SU-DHL-6 (cell line): ENCODE measurements at regions not wholly inside any gene's neighbourhood (a gene's known extent, or its start where the extent isn't known, plus 50 kb on each side); places are given as distances from the start of the nearest gene placed in this dataset.

Source experiments
- H2AFZ ChIP-seq: fragments of 200-600 bp; sonication (generic); 2 replicates; pipeline ENCODE4 v1.6.1; 2014; ENCODE audit warnings: low read depth, mild to moderate bottlenecking, moderate library complexity, mixed read lengths, antibody characterized with exemption, low read length; ENCODE audit not compliant: severe bottlenecking
- H3F3A ChIP-seq: fragments of 200-600 bp; shearing (Covaris generic); 2 replicates; pipeline ENCODE4 v1.6.0; 2016; ENCODE audit warnings: antibody characterized with exemption, mild to moderate bottlenecking; ENCODE audit not compliant: insufficient read depth
- H3K27ac ChIP-seq: fragments of 200-600 bp; sonication (generic); 2 replicates; pipeline ENCODE4 v1.5.1; 2016; ENCODE audit warnings: low read depth, mild to moderate bottlenecking, low read length, moderate library complexity, mixed read lengths
- H3K27me3 ChIP-seq: fragments of 200-600 bp; sonication (generic), shearing (Covaris generic); 2 replicates; pipeline ENCODE4 v1.6.0; 2014; ENCODE audit warnings: mild to moderate bottlenecking, low read length
- H3K36me3 ChIP-seq: fragments of 200-600 bp; sonication (generic); 2 replicates; pipeline ENCODE4 v1.6.1; 2014; ENCODE audit warnings: mild to moderate bottlenecking, low read length, mixed read lengths
- H3K4me2 ChIP-seq: fragments of 300-600, 200-600 bp; shearing (Covaris generic), sonication (generic); 2 replicates; pipeline ENCODE4 v1.6.0; 2014; ENCODE audit warnings: low read length, low read depth, mild to moderate bottlenecking; ENCODE audit not compliant: poor library complexity, severe bottlenecking
- H3K4me3 ChIP-seq: fragments of 200-600 bp; sonication (generic); 2 replicates; pipeline ENCODE4 v1.5.1; 2014; ENCODE audit warnings: antibody characterized with exemption, low read length, mild to moderate bottlenecking, mixed read lengths; ENCODE audit not compliant: insufficient read depth, poor library complexity, severe bottlenecking
- H3K79me2 ChIP-seq: fragments of 200-600 bp; sonication (generic); 2 replicates; pipeline ENCODE4 v1.6.1; 2014; ENCODE audit warnings: mild to moderate bottlenecking, low read length, moderate library complexity; ENCODE audit not compliant: insufficient read depth
- H3K9ac ChIP-seq: fragments of 200-600 bp; sonication (generic); 2 replicates; pipeline ENCODE4 v1.7.0; 2014; ENCODE audit warnings: mild to moderate bottlenecking, low read length
- H3K9me2 ChIP-seq: fragments of 200-600 bp; sonication (generic); replicated peaks from 2 replicates; pipeline ENCODE4 v1.6.1; 2014; ENCODE audit warnings: low read length; ENCODE audit not compliant: insufficient read depth
- H3K9me3 ChIP-seq: fragments of 200-600 bp; sonication (generic); 2 replicates; pipeline ENCODE4 v1.6.1; 2014; ENCODE audit warnings: low read length, mixed read lengths; ENCODE audit not compliant: insufficient read depth
- H4K20me1 ChIP-seq: fragments of 200-600 bp; sonication (generic); 2 replicates; pipeline ENCODE4 v1.6.1; 2014; ENCODE audit warnings: low read depth, mild to moderate bottlenecking, antibody characterized with exemption, low read length, moderate library complexity, mixed read lengths
- CTCF ChIP-seq: fragments of 200-600 bp; sonication (generic); IDR thresholded peaks from one replicate; pipeline ENCODE4 v1.5.1; 2017; ENCODE audit warnings: antibody characterized with exemption, mild to moderate bottlenecking, low read length, moderate library complexity; ENCODE audit not compliant: insufficient read depth, poor library complexity, severe bottlenecking
- EZH2phosphoT487 ChIP-seq: fragments of 200-600 bp; sonication (generic), shearing (Covaris generic); conservative IDR thresholded peaks from 2 replicates; pipeline ENCODE4 v1.6.1; 2018; ENCODE audit warnings: mild to moderate bottlenecking, antibody characterized with exemption, low read length, moderate library complexity, mixed read lengths

DNA sequence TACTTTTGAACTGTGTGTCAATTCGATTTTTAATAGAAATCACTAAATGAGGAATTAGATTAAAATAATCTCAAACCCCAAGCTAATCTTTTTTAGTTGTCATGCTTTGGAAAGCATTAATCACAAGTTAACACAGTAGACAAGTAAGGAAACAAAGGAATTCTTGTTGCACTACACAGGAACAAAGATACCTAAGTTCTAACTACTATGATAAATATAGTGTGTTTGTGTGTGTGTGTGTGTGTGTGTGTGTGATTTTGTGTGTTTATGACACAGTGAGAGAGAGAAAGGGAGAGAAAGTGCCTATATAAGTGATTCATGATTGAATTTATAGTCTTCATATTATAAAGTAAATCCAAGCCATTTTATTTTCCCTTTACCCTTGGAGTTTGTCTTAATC lies 931.4 kb downstream of the PCDH7 start:
- TF ChIP-seq EZH2phosphoT487 = no peak
- TF ChIP-seq CTCF = no peak
- H2AFZ ChIP-seq = no peak overlapping the region
- H3F3A ChIP-seq = no peaks in the 10 kb centered on the region

DNA sequence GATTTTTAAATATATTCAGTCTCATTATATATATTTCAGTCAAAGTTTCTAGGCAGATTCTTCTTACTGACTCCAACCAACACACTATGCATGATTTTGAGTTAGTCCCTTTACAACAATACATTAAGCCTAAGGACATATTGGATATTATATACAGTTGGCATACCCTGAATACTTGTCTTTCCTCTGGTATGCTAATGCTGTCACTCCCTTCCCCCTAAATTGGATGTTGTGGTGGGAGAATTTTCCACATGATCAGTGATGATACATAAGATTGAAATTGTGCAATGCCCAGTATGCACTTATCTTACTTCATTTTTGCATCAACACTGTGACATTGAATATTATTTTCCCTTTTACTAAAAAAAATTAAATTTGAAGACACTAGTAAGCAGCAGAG lies 935.2 kb downstream of the PCDH7 start:
- Histone ChIP-seq H3K9ac (no peak overlapping the region), H4K20me1 (no peaks in the 10 kb centered on the region), H3K4me3 (no peak overlapping the region), H3K4me2 (no peak overlapping the region), H3F3A (no peaks in the 10 kb centered on the region), H2AFZ (no peak overlapping the region), H3K36me3 (peaks cover 4% of the 10 kb centered on the region; the same call in 1 of the 2 replicates), H3K9me2 (no peaks in the 10 kb centered on the region), H3K79me2 (no peaks in the 10 kb centered on the region), H3K27ac (no peak overlapping the region), H3K27me3 (no peaks in the 10 kb centered on the region), H3K9me3 (0 out of 2 replicates have a peak, but pooled peaks cover 8% of the 10 kb centered on the region)
- TF ChIP-seq CTCF (no peak), EZH2phosphoT487 (no peak)

More for the DNA sequence above, 931.4 kb downstream of the PCDH7 start:
- Histone ChIP-seq H3K36me3 (peaks cover 4% of the 10 kb centered on the region; the same call in 1 of the 2 replicates), H3K27me3 (no peaks in the 10 kb centered on the region), H3K9me3 (0 out of 2 replicates have a peak, but pooled peaks cover 8% of the 10 kb centered on the region), H3K4me2 (no peak overlapping the region), H3K9me2 (no peaks in the 10 kb centered on the region), H3K9ac (no peak overlapping the region), H3K79me2 (no peaks in the 10 kb centered on the region), H4K20me1 (no peaks in the 10 kb centered on the region), H3K4me3 (no peak overlapping the region), H3K27ac (no peak overlapping the region)

DNA sequence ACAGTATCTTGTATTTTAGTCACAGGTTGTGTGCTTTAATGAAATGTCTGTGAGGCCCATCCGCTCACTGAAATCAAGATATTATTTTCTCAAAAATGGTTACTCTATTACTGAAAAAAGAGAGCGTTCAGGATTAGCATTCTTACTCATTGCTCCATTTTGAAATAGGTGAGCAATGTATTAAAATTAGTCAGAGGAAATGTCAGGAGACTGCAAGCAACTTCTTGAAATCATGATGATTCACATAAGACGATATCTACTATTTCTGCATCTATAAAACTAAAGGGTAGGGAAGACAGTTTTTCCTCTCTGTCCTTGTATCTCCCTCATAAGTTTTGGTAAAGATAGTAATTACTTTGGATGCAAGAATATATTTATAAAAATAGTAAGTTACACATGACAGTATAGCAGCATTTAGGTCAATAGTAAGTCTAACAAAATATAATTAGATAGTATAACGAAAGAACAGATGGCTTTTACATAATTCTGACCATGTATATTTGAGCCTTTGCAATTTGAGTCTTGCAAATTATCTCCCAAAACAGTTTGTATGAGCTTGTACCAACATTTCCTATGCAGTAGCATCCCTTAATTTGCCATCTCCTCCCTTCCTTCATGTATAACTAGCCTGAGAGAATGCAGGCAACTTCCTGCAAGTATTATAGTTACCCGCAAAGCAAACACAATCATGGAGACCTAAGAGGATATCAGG lies 937.8 kb downstream of the PCDH7 start:
- Histone ChIP-seq H3K4me3 (no peak overlapping the region), H3K9ac (no peak overlapping the region), H4K20me1 (no peaks in the 10 kb centered on the region), H3K27ac (no peak overlapping the region), H3K27me3 (no peaks in the 10 kb centered on the region), H3K79me2 (no peaks in the 10 kb centered on the region), H2AFZ (peak overlapping the region; percentile 76), H3K36me3 (peaks cover 4% of the 10 kb centered on the region; the same call in 1 of the 2 replicates), H3K9me3 (0 out of 2 replicates have a peak, but pooled peaks cover under 1% of the 10 kb centered on the region), H3K4me2 (no peak overlapping the region), H3K9me2 (no peaks in the 10 kb centered on the region), H3F3A (no peaks in the 10 kb centered on the region)
- TF ChIP-seq EZH2phosphoT487 (no peak), CTCF (no peak)
